Ishikawa (cell line): ENCODE measurements at regions not wholly inside any gene's neighbourhood (a gene's known extent, or its start where the extent isn't known, plus 50 kb on each side); places are given as distances from the start of the nearest gene placed in this dataset.

Experiments used
- CEBPB ChIP-seq: IDR thresholded peaks from 2 replicates; pipeline ENCODE4 v1.6.1; 2012
- CREB1 ChIP-seq: IDR thresholded peaks from 2 replicates; pipeline ENCODE4 v1.6.1; 2012; ENCODE audit warnings: low read depth
- EGR1 ChIP-seq: IDR thresholded peaks from 2 replicates; pipeline ENCODE4 v1.6.1; 2012
- EP300 ChIP-seq: IDR thresholded peaks from 2 replicates; pipeline ENCODE4 v1.6.1; 2012; ENCODE audit warnings: borderline replicate concordance
- FOXM1 ChIP-seq: IDR thresholded peaks from 2 replicates; pipeline ENCODE4 v1.6.1; 2012; ENCODE audit warnings: low read depth, borderline replicate concordance
- RAD21 ChIP-seq: IDR thresholded peaks from 2 replicates; pipeline ENCODE4 v1.6.1; 2012; ENCODE audit warnings: low read depth
- TAF1 ChIP-seq: IDR thresholded peaks from 2 replicates; pipeline ENCODE4 v1.6.1; 2012; ENCODE audit warnings: low read depth, mild to moderate bottlenecking
- TCF12 ChIP-seq: IDR thresholded peaks from 2 replicates; pipeline ENCODE4 v1.6.1; 2012; ENCODE audit warnings: low read depth
- TEAD4 ChIP-seq: IDR thresholded peaks from 2 replicates; pipeline ENCODE4 v1.6.1; 2012
- YY1 ChIP-seq: IDR thresholded peaks from 2 replicates; pipeline ENCODE4 v1.6.1; 2012; ENCODE audit warnings: low read depth
- ZBTB7A ChIP-seq: IDR thresholded peaks from 2 replicates; pipeline ENCODE4 v1.6.1; 2012; ENCODE audit warnings: low read depth
- TF ChIP-seq, protein P1 (sequence below): IDR thresholded peaks from 2 replicates; pipeline ENCODE4 v1.6.1; 2012
- TF ChIP-seq, protein P2 (sequence below): IDR thresholded peaks from 2 replicates; pipeline ENCODE4 v1.6.1; 2012
- TF ChIP-seq, protein P3 (sequence below): IDR thresholded peaks from 2 replicates; pipeline ENCODE4 v1.6.1; 2012; ENCODE audit warnings: low read depth, mild to moderate bottlenecking

DNA sequence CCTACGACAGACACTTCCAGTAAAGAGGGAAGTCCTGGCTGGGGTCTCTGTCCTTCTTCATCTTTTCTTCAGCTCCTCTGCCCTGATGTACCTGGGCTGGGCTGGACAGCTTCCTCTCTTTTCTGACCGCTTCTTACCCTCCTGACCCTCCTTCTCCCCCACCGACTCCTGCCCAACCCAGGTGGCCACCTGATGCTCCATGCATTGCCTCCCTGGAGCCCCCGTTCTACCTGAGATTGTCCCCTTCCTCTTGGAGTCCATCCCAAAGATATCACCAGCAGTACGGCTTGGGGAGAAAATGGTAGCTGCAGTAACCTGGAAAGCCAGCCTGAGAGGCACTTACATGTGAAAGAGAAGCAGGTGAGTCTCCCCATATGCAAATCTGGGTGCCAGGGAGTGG, 566.3 kb downstream of the TCERG1L start:
- TF ChIP-seq FOXM1 (no peak), TAF1 (no peak), EP300 (no peak), RAD21 (no peak), TCF12 (no peak), TEAD4 (no peak), YY1 (no peak), EGR1 (no peak), CREB1 (no peak), ZBTB7A (no peak), CEBPB (no peak)
- TF ChIP-seq, protein P1, sequence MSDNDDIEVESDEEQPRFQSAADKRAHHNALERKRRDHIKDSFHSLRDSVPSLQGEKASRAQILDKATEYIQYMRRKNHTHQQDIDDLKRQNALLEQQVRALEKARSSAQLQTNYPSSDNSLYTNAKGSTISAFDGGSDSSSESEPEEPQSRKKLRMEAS: no peak
- TF ChIP-seq, protein P2, sequence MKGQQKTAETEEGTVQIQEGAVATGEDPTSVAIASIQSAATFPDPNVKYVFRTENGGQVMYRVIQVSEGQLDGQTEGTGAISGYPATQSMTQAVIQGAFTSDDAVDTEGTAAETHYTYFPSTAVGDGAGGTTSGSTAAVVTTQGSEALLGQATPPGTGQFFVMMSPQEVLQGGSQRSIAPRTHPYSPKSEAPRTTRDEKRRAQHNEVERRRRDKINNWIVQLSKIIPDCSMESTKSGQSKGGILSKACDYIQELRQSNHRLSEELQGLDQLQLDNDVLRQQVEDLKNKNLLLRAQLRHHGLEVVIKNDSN: no peak
- TF ChIP-seq, protein P3, sequence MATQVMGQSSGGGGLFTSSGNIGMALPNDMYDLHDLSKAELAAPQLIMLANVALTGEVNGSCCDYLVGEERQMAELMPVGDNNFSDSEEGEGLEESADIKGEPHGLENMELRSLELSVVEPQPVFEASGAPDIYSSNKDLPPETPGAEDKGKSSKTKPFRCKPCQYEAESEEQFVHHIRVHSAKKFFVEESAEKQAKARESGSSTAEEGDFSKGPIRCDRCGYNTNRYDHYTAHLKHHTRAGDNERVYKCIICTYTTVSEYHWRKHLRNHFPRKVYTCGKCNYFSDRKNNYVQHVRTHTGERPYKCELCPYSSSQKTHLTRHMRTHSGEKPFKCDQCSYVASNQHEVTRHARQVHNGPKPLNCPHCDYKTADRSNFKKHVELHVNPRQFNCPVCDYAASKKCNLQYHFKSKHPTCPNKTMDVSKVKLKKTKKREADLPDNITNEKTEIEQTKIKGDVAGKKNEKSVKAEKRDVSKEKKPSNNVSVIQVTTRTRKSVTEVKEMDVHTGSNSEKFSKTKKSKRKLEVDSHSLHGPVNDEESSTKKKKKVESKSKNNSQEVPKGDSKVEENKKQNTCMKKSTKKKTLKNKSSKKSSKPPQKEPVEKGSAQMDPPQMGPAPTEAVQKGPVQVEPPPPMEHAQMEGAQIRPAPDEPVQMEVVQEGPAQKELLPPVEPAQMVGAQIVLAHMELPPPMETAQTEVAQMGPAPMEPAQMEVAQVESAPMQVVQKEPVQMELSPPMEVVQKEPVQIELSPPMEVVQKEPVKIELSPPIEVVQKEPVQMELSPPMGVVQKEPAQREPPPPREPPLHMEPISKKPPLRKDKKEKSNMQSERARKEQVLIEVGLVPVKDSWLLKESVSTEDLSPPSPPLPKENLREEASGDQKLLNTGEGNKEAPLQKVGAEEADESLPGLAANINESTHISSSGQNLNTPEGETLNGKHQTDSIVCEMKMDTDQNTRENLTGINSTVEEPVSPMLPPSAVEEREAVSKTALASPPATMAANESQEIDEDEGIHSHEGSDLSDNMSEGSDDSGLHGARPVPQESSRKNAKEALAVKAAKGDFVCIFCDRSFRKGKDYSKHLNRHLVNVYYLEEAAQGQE: no peak
